ENCODE measurements at regions not wholly inside any gene's neighbourhood (a gene's known extent, or its start where the extent isn't known, plus 50 kb on each side); places are given as distances from the start of the nearest gene placed in this dataset.

DNA sequence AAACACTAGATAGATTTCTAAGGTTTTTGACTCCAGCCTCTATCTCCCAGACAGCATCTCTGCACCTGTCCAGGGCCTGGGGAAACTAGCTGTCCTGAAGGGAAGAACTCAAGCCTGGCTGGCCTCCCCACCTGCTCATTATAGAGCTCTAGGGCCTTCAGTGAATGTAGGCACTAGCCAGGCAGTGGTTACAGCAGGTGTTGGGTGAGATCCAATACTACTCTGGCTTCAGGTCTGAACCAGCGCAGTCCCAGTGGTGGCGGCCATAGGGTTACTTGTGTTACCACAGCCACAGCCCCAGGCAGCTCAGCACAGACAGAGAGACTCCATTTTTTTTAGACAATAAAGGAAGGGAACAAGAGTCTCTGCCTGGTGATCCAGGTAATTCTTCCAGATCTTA, 449.2 kb downstream of the IRX1 start:
- TF ChIP-seq, protein P1, sequence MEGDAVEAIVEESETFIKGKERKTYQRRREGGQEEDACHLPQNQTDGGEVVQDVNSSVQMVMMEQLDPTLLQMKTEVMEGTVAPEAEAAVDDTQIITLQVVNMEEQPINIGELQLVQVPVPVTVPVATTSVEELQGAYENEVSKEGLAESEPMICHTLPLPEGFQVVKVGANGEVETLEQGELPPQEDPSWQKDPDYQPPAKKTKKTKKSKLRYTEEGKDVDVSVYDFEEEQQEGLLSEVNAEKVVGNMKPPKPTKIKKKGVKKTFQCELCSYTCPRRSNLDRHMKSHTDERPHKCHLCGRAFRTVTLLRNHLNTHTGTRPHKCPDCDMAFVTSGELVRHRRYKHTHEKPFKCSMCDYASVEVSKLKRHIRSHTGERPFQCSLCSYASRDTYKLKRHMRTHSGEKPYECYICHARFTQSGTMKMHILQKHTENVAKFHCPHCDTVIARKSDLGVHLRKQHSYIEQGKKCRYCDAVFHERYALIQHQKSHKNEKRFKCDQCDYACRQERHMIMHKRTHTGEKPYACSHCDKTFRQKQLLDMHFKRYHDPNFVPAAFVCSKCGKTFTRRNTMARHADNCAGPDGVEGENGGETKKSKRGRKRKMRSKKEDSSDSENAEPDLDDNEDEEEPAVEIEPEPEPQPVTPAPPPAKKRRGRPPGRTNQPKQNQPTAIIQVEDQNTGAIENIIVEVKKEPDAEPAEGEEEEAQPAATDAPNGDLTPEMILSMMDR (IDR thresholded peaks at IDR 0.05; ENCODE audit: insufficient read depth in 1 of 2, low read depth in 1 of 2, low read length in 1 of 2, severe bottlenecking in 1 of 2, unreplicated experiment in 1 of 2): no peak
- H3K27me3 ChIP-seq (replicated peaks; ENCODE audit: control insufficient read depth, insufficient read depth, low read length): no peaks in the 10 kb centered on the region
- Mint-ChIP-seq H3K27me3 (ENCODE audit: insufficient read depth, unreplicated experiment) (peaks cover 3% of the 10 kb centered on the region), H3K36me3 (ENCODE audit: insufficient read depth, unreplicated experiment) (no peaks in the 10 kb centered on the region), H3K4me3 (ENCODE audit: unreplicated experiment) (no peak overlapping the region), H3K4me1 (ENCODE audit: low read depth, unreplicated experiment) (no peaks in the 10 kb centered on the region), H3K27ac (ENCODE audit: unreplicated experiment) (no peak overlapping the region), H3K9me3 (ENCODE audit: unreplicated experiment) (peaks cover 21% of the 10 kb centered on the region)
- BruUV-seq (replicated peaks): no TSS peak
- ChIA-PET POLR2A (no interaction called here), CTCF (no interaction called here)
- DNase-seq: no peak
- intact Hi-C loops (cut with micrococcal nuclease; ENCODE audit: unreplicated experiment): no loop called here
- no peaks in the 10 kb centered on the region for H3K36me3 ChIP-seq (ENCODE audit: control insufficient read depth, insufficient read depth, low read length)
- no peaks in the 10 kb centered on the region for H3K9me3 ChIP-seq
- no peaks in the 10 kb centered on the region for H3K4me1 ChIP-seq
- no peak overlapping the region for H3K4me3 ChIP-seq (ENCODE audit: low read depth, low read length)

- intact Hi-C loops (cut with micrococcal nuclease; ENCODE audit: unreplicated experiment): no loop called here
These were observed 452.8 kb downstream of the IRX1 start for GRCh38 chr5:4048398-4048797.

GRCh38 chr5:4050203-4050602, 454.6 kb downstream of the IRX1 start:
- H3K4me3 ChIP-seq (ENCODE audit: low read depth, low read length): no peak overlapping the region
- CTCF ChIA-PET: no interaction called here

More at GRCh38 chr5:4048398-4048797, 452.8 kb downstream of the IRX1 start:
- POLR2A ChIA-PET: no interaction called here
- DNase-seq: no peak
- Histone ChIP-seq H3K4me1 (no peaks in the 10 kb centered on the region), H3K36me3 (ENCODE audit: control insufficient read depth, insufficient read depth, low read length) (no peaks in the 10 kb centered on the region), H3K4me3 (ENCODE audit: low read depth, low read length) (no peak overlapping the region), H3K9me3 (no peaks in the 10 kb centered on the region), H3K27me3 (replicated peaks; ENCODE audit: control insufficient read depth, insufficient read depth, low read length) (no peaks in the 10 kb centered on the region)
- Mint-ChIP-seq H3K4me1 (ENCODE audit: low read depth, unreplicated experiment) (no peaks in the 10 kb centered on the region), H3K9me3 (ENCODE audit: unreplicated experiment) (peaks cover 11% of the 10 kb centered on the region), H3K36me3 (ENCODE audit: insufficient read depth, unreplicated experiment) (no peaks in the 10 kb centered on the region), H3K27me3 (ENCODE audit: insufficient read depth, unreplicated experiment) (no peaks in the 10 kb centered on the region), H3K27ac (ENCODE audit: unreplicated experiment) (no peak overlapping the region), H3K4me3 (ENCODE audit: unreplicated experiment) (no peak overlapping the region)
- BruUV-seq (replicated peaks): no TSS peak
- TF ChIP-seq, protein P1 (IDR thresholded peaks at IDR 0.05; ENCODE audit: insufficient read depth in 1 of 2, low read depth in 1 of 2, low read length in 1 of 2, severe bottlenecking in 1 of 2, unreplicated experiment in 1 of 2): no peak
- CTCF ChIA-PET: no interaction called here

More at GRCh38 chr5:4050203-4050602, 454.6 kb downstream of the IRX1 start:
- Mint-ChIP-seq H3K27ac (ENCODE audit: unreplicated experiment) (no peak overlapping the region), H3K4me3 (ENCODE audit: unreplicated experiment) (no peak overlapping the region), H3K9me3 (ENCODE audit: unreplicated experiment) (peaks cover 11% of the 10 kb centered on the region), H3K4me1 (ENCODE audit: low read depth, unreplicated experiment) (no peaks in the 10 kb centered on the region), H3K27me3 (ENCODE audit: insufficient read depth, unreplicated experiment) (no peaks in the 10 kb centered on the region), H3K36me3 (ENCODE audit: insufficient read depth, unreplicated experiment) (no peaks in the 10 kb centered on the region)
- Histone ChIP-seq H3K36me3 (ENCODE audit: control insufficient read depth, insufficient read depth, low read length) (no peaks in the 10 kb centered on the region), H3K4me1 (no peaks in the 10 kb centered on the region), H3K9me3 (no peaks in the 10 kb centered on the region), H3K27me3 (replicated peaks; ENCODE audit: control insufficient read depth, insufficient read depth, low read length) (no peaks in the 10 kb centered on the region)
- no TSS peak for BruUV-seq (replicated peaks)
- POLR2A ChIA-PET: no interaction called here
- no peak for DNase-seq
- intact Hi-C loops (cut with micrococcal nuclease; ENCODE audit: unreplicated experiment): no loop called here
- TF ChIP-seq, protein P1 (IDR thresholded peaks at IDR 0.05; ENCODE audit: insufficient read depth in 1 of 2, low read depth in 1 of 2, low read length in 1 of 2, severe bottlenecking in 1 of 2, unreplicated experiment in 1 of 2): no peak

Data from Caco-2 (cell line).